Gastrocnemius medialis (tissue), 4 donors: ENCODE measurements at regions not wholly inside any gene's neighbourhood (a gene's known extent, or its start where the extent isn't known, plus 50 kb on each side); places are given as distances from the start of the nearest gene placed in this dataset.

Experiments used
- CTCF ChIP-seq, 5 experiments: fragments of 450-650 bp in 3 of 5; fragments of 200-600 bp in 2 of 5; sonication (generic) in 2 of 5; IDR thresholded peaks in 4 of 5; conservative IDR thresholded peaks in 1 of 5; 1 replicate in 4 of 5; 2 replicates in 1 of 5; pipeline ENCODE4 v1.5.1; 2016 to 2019; ENCODE audit warnings: antibody characterized with exemption in 5 of 5, mild to moderate bottlenecking in 3 of 5, moderate library complexity in 3 of 5
- POLR2A ChIP-seq, 2 donors: fragments of 450-650 bp; IDR thresholded peaks; one replicate each; pipeline ENCODE4 v1.6.1; 2017; ENCODE audit warnings: antibody characterized with exemption in 2 of 2, mild to moderate bottlenecking in 2 of 2, moderate library complexity in 2 of 2

- TF ChIP-seq CTCF (IDR thresholded peaks at IDR 0.05 in 4 of 5, conservative IDR thresholded peaks at IDR 0.05 in 1 of 5) (no peak), POLR2A (IDR thresholded peaks at IDR 0.05) (no peak)
Observed at GRCh38 chr2:179355881-179356280, 91.2 kb upstream of the SESTD1 start.
